Superior temporal gyrus (tissue), 1 donor: ENCODE measurements at regions not wholly inside any gene's neighbourhood (a gene's known extent, or its start where the extent isn't known, plus 50 kb on each side); places are given as distances from the start of the nearest gene placed in this dataset.
"Not testable (repeated sequence)": the region's sequence is repeated elsewhere in the genome, so short reads cannot be mapped to it uniquely, and the experiment has no call there.

Experiments used
- DNase-seq: peaks from one replicate; pipeline ENCODE4 v3.0.0-alpha.2; 2016; ENCODE audit errors: extremely low spot score

GRCh38 chr7:91457208-91457607 lies 193.0 kb downstream of the FZD1 start:
- DNase-seq: no peak

GRCh38 chr7:91459539-91459938 lies 195.3 kb downstream of the FZD1 start:
- DNase-seq: no peak

GRCh38 chr7:91462316-91462715 lies 198.1 kb downstream of the FZD1 start:
- no peak for DNase-seq

GRCh38 chr7:91463330-91463729 lies 199.1 kb downstream of the FZD1 start:
- no peak for DNase-seq

- DNase-seq: no peak
Observed at GRCh38 chr7:91465595-91466061, 201.4 kb downstream of the FZD1 start.

GRCh38 chr7:91468256-91468655 lies 204.0 kb downstream of the FZD1 start:
- no peak for DNase-seq

- DNase-seq: no peak
Observed at GRCh38 chr7:91473619-91474018, 209.4 kb downstream of the FZD1 start.

- no peak for DNase-seq
Observed at GRCh38 chr7:91474074-91474473, 209.8 kb downstream of the FZD1 start.

GRCh38 chr7:91480470-91480869 lies 216.2 kb downstream of the FZD1 start:
- DNase-seq: not testable (repeated sequence)

GRCh38 chr7:91491868-91492267 lies 227.6 kb downstream of the FZD1 start:
- no peak for DNase-seq

GRCh38 chr7:91492317-91492716 lies 228.1 kb downstream of the FZD1 start:
- DNase-seq: no peak

- DNase-seq: no peak
Observed at GRCh38 chr7:91492773-91493172, 228.5 kb downstream of the FZD1 start.

GRCh38 chr7:91494450-91494849 lies 230.2 kb downstream of the FZD1 start:
- no peak for DNase-seq

- no peak for DNase-seq
Observed at GRCh38 chr7:91496251-91496820, 232.1 kb downstream of the FZD1 start.

- not testable (repeated sequence) for DNase-seq
Observed at GRCh38 chr7:91497277-91497676, 233.0 kb downstream of the FZD1 start.

- DNase-seq: no peak
Observed at GRCh38 chr7:91503934-91504555, 239.8 kb downstream of the FZD1 start.

GRCh38 chr7:91504919-91505318 lies 240.7 kb downstream of the FZD1 start:
- no peak for DNase-seq

- DNase-seq: not testable (repeated sequence)
Observed at GRCh38 chr7:91506966-91507365, 242.7 kb downstream of the FZD1 start.

GRCh38 chr7:91511861-91512260 lies 247.6 kb downstream of the FZD1 start:
- not testable (repeated sequence) for DNase-seq

- no peak for DNase-seq
Observed at GRCh38 chr7:91512958-91513357, 248.7 kb downstream of the FZD1 start.

- DNase-seq: no peak
Observed at GRCh38 chr7:91514591-91514990, 250.4 kb downstream of the FZD1 start.

- no peak for DNase-seq
Observed at GRCh38 chr7:91515961-91516360, 251.7 kb downstream of the FZD1 start.

- DNase-seq: no peak
Observed at GRCh38 chr7:91517201-91517785, 253.1 kb downstream of the FZD1 start.
